GM10266 (cell line): ENCODE measurements at regions not wholly inside any gene's neighbourhood (a gene's known extent, or its start where the extent isn't known, plus 50 kb on each side); places are given as distances from the start of the nearest gene placed in this dataset.

Experiments
- DNase-seq: peaks from one replicate; pipeline ENCODE4 v3.0.0; 2012; ENCODE audit errors: extremely low spot score
- CTCF ChIP-seq: IDR thresholded peaks from 2 replicates; pipeline ENCODE4 v1.5.1; 2012; ENCODE audit warnings: mild to moderate bottlenecking, low read depth; ENCODE audit not compliant: control insufficient read depth, insufficient read depth; ENCODE audit errors: missing control alignments

DNA sequence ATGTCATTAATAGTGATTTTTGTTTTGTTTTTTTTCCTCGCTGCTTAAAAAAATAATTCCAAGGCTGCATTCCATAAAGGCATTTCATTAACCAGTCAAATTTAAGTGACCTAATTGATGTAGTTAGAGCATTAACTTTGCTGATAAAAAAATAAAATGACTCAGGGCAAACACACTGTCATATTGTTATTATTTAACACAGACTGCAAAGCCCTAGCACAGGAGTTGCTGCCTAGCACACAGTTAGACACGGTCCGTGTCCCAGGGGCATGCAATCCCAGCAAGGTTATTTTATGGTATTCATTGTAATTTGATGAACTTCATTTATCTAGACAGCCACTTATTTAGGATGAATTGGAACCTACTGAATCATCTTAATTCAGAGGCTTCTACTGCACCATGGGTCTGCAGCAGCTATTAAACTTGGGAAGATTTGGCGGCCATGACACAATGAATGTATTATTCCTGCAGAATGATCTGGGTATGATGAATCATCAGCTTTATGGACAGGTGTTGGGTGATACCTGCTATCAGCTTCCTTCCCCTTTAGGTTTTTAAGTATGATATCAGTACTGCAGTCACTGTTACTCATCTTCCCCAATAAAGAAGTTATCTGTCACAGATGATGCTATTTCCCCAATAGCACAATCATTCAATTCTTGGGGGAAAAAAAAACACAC is 182.7 kb downstream of the PPARGC1A start:
- no peak for DNase-seq
- TF ChIP-seq CTCF: no peak

GRCh38 chr4:23700197-23700596 is 189.7 kb downstream of the PPARGC1A start:
- no peak for DNase-seq
- TF ChIP-seq CTCF: no peak

DNA sequence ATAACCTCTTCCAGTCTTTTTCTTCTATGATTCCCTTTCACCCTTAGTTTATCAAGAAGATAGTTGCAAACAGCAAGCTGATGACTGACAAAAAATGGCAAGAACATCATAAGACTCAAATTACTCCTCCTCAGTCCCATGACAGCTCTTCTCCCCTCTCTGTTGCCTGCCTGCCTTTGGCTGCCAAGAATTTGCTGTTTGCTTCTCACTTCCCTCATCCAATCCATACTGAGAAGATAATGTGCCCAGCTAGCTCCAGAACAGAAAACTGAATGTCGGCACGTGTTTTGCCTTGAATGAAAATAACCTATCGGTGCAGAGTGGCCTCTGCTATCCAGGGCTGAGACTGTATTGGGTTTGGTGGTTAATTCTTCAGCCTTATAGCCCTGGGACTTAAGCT is 192.1 kb downstream of the PPARGC1A start:
- no peak for DNase-seq
- TF ChIP-seq CTCF: no peak

DNA sequence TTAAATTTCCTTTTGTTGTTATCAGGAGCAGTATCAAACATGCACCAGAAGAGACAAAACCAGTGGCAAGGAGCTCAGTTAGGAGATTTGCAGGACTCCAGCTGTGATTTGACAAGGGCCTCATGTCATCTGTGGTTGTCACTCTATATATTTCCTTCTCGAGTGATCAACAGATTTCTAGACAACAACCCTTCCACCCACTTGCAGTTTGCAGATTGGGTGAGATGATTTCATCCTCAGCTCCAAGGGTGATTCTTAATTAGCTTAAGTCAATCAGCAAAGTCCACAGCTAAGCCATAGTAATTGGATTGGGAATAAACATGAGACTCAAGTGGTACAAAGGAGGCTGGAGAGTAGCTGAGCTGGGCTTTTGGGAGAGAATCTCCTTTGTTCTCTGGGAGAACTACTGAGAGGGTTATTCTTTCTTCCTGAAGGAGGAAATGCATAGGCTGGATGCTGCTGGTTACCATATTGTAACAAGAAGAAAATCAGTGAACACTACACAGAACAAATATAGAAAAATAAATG is 192.8 kb downstream of the PPARGC1A start:
- no peak for TF ChIP-seq CTCF
- no peak for DNase-seq

DNA sequence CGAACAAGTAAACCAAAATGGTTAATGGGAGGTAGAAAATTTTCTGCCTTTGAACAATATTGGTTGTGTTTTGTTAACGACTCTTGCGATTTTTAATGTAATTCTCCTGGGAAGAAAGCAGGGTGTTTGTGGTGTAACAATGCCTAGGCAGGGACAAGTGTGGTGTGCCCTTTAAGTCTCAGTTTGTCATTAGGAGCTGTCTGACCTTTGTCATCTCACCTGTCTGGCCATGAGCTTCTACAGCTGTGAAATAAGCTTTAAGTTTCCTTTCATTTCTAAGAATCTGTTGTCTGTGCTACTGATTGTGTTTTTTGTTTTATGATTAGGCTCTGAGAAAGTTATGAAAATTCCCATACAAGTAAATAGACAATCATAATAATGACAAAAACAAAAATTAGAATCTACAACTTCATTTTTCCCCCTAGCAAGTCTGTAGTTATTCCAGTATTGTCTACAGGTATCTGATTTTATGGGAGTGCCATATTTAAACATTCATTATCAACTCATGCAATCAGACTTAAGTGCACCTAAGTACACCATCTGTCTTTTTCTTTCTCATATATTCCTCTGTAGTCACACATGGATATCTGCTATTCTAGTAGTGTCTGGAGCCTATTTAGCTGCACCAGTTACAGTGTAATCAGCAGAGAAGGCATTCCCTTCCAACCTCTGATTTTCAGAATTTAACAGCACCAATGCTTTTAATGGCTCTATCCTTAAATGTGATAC is 203.5 kb downstream of the PPARGC1A start:
- DNase-seq: no peak
- no peak for TF ChIP-seq CTCF

DNA sequence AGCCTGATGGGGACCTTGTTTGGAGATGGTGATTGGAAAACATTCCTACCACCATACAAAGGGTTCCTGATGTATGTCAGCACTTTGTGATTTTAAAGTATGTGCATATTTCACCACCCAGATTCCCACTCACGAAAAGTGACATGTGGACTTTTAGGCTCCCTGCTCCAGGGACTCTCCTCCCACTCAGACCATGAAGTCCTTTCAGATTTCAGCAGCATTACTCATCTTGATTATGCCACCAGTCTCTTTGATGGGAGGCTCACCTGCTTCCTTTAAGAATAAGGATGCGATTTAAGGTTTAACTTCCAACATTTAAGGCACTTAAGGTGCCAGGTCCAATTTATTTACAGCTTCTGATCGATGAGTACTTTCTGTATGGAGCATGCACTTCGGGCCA is 204.4 kb downstream of the PPARGC1A start:
- no peak for TF ChIP-seq CTCF
- no peak for DNase-seq
